ENCODE measurements at regions not wholly inside any gene's neighbourhood (a gene's known extent, or its start where the extent isn't known, plus 50 kb on each side); places are given as distances from the start of the nearest gene placed in this dataset.

GRCh38 chr5:144549580-144549979 lies 378.9 kb downstream of the KCTD16 start:
- Histone ChIP-seq H3K27ac (ENCODE audit: low read depth, low read length) (no peak overlapping the region), H3K27me3 (ENCODE audit: control insufficient read depth, insufficient read depth, low read length) (no peaks in the 10 kb centered on the region), H3K9ac (ENCODE audit: low read length) (no peak overlapping the region), H3K4me3 (ENCODE audit: low read length) (no peak overlapping the region), H3K36me3 (ENCODE audit: control insufficient read depth, insufficient read depth, low read length) (no peaks in the 10 kb centered on the region), H3K4me1 (ENCODE audit: control insufficient read depth, insufficient read depth, low read length) (no peaks in the 10 kb centered on the region)

DNA sequence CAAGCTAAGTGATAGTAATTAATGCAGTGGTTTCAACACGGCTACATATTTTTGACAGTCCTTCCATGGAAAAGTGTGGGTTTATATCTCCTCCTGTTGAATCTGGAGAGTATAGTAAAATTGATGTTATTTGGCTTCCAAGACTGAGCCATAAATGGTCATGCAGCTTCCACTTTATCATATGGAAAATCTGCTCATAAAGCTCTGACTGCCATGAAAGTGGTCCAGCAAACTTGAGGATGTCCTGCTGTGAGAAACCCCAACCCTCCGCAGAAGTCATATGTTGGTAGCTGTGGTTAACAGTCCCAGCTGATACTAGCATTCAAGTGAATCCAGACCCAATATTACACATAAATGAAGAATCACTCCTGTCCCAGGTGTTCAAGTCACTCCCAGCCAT lies 378.3 kb downstream of the KCTD16 start:
- Histone ChIP-seq H3K9ac (ENCODE audit: low read length) (no peak overlapping the region), H3K4me3 (ENCODE audit: low read length) (no peak overlapping the region), H3K27me3 (ENCODE audit: control insufficient read depth, insufficient read depth, low read length) (no peaks in the 10 kb centered on the region), H3K4me1 (ENCODE audit: control insufficient read depth, insufficient read depth, low read length) (no peaks in the 10 kb centered on the region), H3K27ac (ENCODE audit: low read depth, low read length) (no peak overlapping the region), H3K36me3 (ENCODE audit: control insufficient read depth, insufficient read depth, low read length) (no peaks in the 10 kb centered on the region)

DNA sequence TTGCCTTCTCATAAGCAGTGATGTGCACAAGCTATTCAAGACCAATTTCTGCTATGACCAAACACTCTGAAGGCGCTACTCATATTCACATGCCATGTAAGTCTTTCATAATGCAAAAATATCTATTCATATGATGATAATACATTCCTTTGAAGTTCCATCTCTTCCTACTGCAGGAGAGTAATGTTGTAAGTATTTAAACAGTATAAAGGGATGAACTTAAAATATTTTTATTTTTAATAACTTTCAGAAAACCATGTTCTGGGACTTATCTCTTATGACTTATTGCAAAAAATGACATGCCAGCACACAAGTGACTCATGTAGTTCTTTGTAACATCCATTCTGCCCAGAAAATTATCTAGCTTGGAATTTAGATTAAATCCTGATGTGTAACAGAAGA lies 376.4 kb downstream of the KCTD16 start:
- Histone ChIP-seq H3K27ac (ENCODE audit: low read depth, low read length) (no peak overlapping the region), H3K9ac (ENCODE audit: low read length) (no peak overlapping the region), H3K36me3 (ENCODE audit: control insufficient read depth, insufficient read depth, low read length) (no peaks in the 10 kb centered on the region), H3K4me3 (ENCODE audit: low read length) (no peak overlapping the region), H3K4me1 (ENCODE audit: control insufficient read depth, insufficient read depth, low read length) (no peaks in the 10 kb centered on the region), H3K27me3 (ENCODE audit: control insufficient read depth, insufficient read depth, low read length) (no peaks in the 10 kb centered on the region)

GRCh38 chr5:144538845-144539244 lies 368.2 kb downstream of the KCTD16 start:
- Histone ChIP-seq H3K27ac (ENCODE audit: low read depth, low read length) (no peak overlapping the region), H3K9ac (ENCODE audit: low read length) (no peak overlapping the region), H3K4me3 (ENCODE audit: low read length) (no peak overlapping the region), H3K36me3 (ENCODE audit: control insufficient read depth, insufficient read depth, low read length) (no peaks in the 10 kb centered on the region), H3K4me1 (ENCODE audit: control insufficient read depth, insufficient read depth, low read length) (no peaks in the 10 kb centered on the region), H3K27me3 (ENCODE audit: control insufficient read depth, insufficient read depth, low read length) (no peaks in the 10 kb centered on the region)

Data from rectal smooth muscle tissue (tissue), 1 donor.